HEK293T (cell line): ENCODE measurements at regions not wholly inside any gene's neighbourhood (a gene's known extent, or its start where the extent isn't known, plus 50 kb on each side); places are given as distances from the start of the nearest gene placed in this dataset.
"Not testable (repeated sequence)": the region's sequence is repeated elsewhere in the genome, so short reads cannot be mapped to it uniquely, and the experiment has no call there.

Source experiments
- CTCF ChIA-PET: fragments of 350-600 bp; formaldehyde crosslinking; extraction: SDS; loops from one replicate; lab custom pipeline; 2021; ENCODE audit warnings: antibody characterized with exemption, inconsistent platforms; lab: Yijun Ruan, JAX
- POLR2A ChIA-PET: fragments of 350-600 bp; formaldehyde crosslinking; extraction: SDS; loops from one replicate; lab custom pipeline; 2020; ENCODE audit warnings: antibody characterized with exemption, inconsistent platforms; lab: Yijun Ruan, JAX
- DNase-seq: peaks from one replicate; pipeline ENCODE4 v3.0.0; 2012; ENCODE audit warnings: mixed read lengths; ENCODE audit errors: extremely low spot score
- ARNT ChIP-seq: fragments of 450-650 bp; IDR thresholded peaks from 2 replicates; pipeline ENCODE4 v1.6.1; 2017; ENCODE audit warnings: mild to moderate bottlenecking
- BHLHE40 ChIP-seq: fragments of 450-650 bp; IDR thresholded peaks from 2 replicates; pipeline ENCODE4 v1.6.1; 2016; ENCODE audit warnings: mild to moderate bottlenecking, moderate library complexity, borderline replicate concordance
- CTBP1 ChIP-seq: fragments of 450-650 bp; IDR thresholded peaks from 2 replicates; pipeline ENCODE4 v1.6.1; 2016; ENCODE audit warnings: borderline replicate concordance
- ELF4 ChIP-seq: fragments of 450-650 bp; IDR thresholded peaks from 2 replicates; pipeline ENCODE4 v1.6.1; 2017; ENCODE audit warnings: antibody characterized with exemption
- FOXA1 ChIP-seq: fragments of 450-650 bp; IDR thresholded peaks from 2 replicates; pipeline ENCODE4 v1.6.1; 2016; ENCODE audit warnings: mild to moderate bottlenecking
- FOXK2 ChIP-seq: fragments of 450-650 bp; IDR thresholded peaks from 2 replicates; pipeline ENCODE4 v1.6.1; 2016; ENCODE audit warnings: mild to moderate bottlenecking
- FOXM1 ChIP-seq: fragments of 450-650 bp; IDR thresholded peaks from 2 replicates; pipeline ENCODE4 v1.6.1; 2017; ENCODE audit warnings: mild to moderate bottlenecking, borderline replicate concordance
- HDGF ChIP-seq: fragments of 450-650 bp; IDR thresholded peaks from 2 replicates; pipeline ENCODE4 v1.6.1; 2017; ENCODE audit warnings: antibody characterized with exemption, borderline replicate concordance
- L3MBTL2 ChIP-seq: fragments of 450-650 bp; conservative IDR thresholded peaks from 2 replicates; pipeline ENCODE4 v1.6.1; 2016; ENCODE audit warnings: mild to moderate bottlenecking
- LEF1 ChIP-seq: fragments of 450-650 bp; IDR thresholded peaks from 2 replicates; pipeline ENCODE4 v1.6.1; 2017; ENCODE audit warnings: mild to moderate bottlenecking, borderline replicate concordance
- NFRKB ChIP-seq: fragments of 450-650 bp; IDR thresholded peaks from 2 replicates; pipeline ENCODE4 v1.6.1; 2016; ENCODE audit warnings: mild to moderate bottlenecking, moderate library complexity
- SP1 ChIP-seq: fragments of 450-650 bp; IDR thresholded peaks from 2 replicates; pipeline ENCODE4 v1.6.1; 2017
- SUZ12 ChIP-seq: fragments of 450-650 bp; IDR thresholded peaks from 2 replicates; pipeline ENCODE4 v1.6.1; 2016; ENCODE audit warnings: mild to moderate bottlenecking
- TARDBP ChIP-seq: fragments of 450-650 bp; IDR thresholded peaks from 2 replicates; pipeline ENCODE4 v1.6.1; 2016
- ZNF384 ChIP-seq: fragments of 450-650 bp; IDR thresholded peaks from 2 replicates; pipeline ENCODE4 v1.6.1; 2016
- TF ChIP-seq, protein P1 (sequence below): fragments of 450-650 bp; IDR thresholded peaks from 2 replicates; pipeline ENCODE4 v1.6.1; 2016

DNA sequence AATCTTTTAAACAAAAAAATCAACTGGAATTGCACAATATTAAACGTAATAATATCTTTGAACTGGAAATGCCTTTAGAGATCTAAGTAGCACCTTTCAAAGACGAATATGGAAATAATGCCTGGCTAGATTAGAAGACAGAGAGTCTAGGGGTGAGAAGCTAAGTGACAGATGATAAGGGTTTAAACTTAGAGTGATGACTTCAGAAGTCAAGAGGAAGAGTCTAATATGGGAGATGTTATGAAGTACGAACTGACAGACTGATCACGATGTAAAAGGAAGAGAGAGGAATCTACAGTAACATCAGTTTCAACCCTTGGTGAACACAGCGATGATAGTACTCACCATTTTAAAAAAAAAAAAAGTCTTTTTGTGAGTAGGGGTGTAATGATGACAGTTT, 57.9 kb downstream of the HINT1 start:
- TF ChIP-seq CTBP1 = no peak
- CTCF ChIA-PET = interaction anchor here (0.7 kb wide), 1 partner anchor 1339 kb away, joined by 4 read pairs; no protein-coding TSS in a partner anchor
- POLR2A ChIA-PET = no interaction called here
- no peak for DNase-seq

DNA sequence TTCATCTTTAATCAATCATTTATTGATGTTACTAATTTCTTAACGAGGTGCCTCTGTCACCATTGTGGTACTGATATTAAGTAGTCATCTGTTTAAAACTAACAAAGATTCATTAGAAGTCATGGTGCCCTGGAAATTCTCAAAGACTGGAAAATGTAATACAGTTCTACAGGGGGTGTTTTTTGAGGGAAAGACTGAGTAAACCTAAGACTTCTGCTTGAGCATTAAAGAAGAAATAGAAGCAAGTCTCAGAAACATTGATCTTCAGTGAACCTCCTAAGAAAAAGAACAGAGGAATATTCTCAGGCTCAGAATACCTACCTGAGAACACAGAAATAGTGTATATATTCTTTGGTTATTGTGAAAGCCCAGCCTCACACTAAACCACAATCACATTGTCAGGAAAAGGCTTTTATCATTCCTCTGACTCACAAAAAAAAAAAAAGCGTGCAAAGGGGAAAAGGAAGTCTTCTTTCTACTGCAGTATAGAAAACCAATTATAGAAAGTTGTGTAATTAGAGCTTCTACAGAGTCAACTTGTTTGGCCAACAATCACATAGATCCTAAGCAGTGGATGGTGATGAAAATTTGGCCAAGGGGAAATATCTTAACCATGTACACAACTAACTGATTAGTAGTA, 60.8 kb downstream of the HINT1 start:
- no peak for TF ChIP-seq FOXK2
- TF ChIP-seq BHLHE40 = no peak
- TF ChIP-seq TARDBP = no peak
- TF ChIP-seq LEF1 = no peak
- no peak for TF ChIP-seq HDGF
- TF ChIP-seq, protein P1, sequence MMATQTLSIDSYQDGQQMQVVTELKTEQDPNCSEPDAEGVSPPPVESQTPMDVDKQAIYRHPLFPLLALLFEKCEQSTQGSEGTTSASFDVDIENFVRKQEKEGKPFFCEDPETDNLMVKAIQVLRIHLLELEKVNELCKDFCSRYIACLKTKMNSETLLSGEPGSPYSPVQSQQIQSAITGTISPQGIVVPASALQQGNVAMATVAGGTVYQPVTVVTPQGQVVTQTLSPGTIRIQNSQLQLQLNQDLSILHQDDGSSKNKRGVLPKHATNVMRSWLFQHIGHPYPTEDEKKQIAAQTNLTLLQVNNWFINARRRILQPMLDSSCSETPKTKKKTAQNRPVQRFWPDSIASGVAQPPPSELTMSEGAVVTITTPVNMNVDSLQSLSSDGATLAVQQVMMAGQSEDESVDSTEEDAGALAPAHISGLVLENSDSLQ = no peak
- no peak for TF ChIP-seq SP1
- no peak for TF ChIP-seq ZNF384
- TF ChIP-seq CTBP1 = no peak
- DNase-seq = no peak
- ChIA-PET POLR2A (no interaction called here), CTCF (no interaction called here)

DNA sequence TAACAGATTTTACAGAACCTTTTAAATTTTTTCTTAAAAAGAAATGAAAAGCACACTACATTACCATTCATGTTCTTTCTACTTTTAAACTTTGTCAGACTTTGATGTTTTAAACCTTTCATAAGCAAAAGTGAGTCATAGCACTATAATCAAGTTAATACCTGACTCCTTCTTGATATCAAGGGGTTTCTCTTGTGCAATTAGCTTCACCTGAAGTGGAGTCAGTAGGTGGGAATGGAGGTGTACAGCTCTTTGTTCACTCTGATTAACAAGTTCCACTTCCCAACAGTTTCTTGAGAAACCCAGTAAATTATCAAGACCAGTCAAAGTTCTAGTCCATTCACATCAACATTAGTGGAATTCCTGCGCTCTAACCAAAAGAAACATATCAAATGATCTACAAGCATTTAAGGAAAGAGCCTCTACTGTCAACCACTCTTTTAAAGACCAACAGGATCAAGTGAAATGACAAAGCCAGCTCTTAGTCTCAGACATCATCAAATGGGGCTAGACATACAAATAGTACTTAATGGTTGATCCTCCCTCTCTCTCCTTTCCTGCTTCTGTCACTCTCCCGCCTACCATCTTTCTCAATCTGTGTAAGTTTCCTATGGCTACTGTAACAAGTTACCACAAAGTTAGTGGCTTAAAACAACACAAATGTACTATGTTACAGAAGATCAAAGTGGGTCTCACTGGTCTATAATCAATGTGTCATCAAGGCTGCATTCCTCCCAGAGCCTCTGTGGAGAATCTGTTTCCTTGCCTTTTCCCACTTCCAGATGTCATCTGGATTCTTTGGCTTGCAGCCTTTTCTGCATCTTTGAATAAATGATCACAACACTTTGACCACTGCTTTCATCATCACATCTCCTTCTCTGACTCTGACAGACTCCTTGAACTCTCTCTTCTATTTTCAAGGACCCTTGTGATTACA, 68.0 kb downstream of the HINT1 start:
- ChIA-PET CTCF (no interaction called here), POLR2A (no interaction called here)
- no peak for DNase-seq
- no peak for TF ChIP-seq SP1
- no peak for TF ChIP-seq CTBP1
- TF ChIP-seq HDGF = no peak
- TF ChIP-seq, protein P1 = no peak
- no peak for TF ChIP-seq FOXK2
- no peak for TF ChIP-seq ELF4
- no peak for TF ChIP-seq BHLHE40
- TF ChIP-seq TARDBP = no peak
- TF ChIP-seq FOXM1 = no peak
- no peak for TF ChIP-seq ZNF384
- no peak for TF ChIP-seq L3MBTL2
- TF ChIP-seq SUZ12 = no peak

DNA sequence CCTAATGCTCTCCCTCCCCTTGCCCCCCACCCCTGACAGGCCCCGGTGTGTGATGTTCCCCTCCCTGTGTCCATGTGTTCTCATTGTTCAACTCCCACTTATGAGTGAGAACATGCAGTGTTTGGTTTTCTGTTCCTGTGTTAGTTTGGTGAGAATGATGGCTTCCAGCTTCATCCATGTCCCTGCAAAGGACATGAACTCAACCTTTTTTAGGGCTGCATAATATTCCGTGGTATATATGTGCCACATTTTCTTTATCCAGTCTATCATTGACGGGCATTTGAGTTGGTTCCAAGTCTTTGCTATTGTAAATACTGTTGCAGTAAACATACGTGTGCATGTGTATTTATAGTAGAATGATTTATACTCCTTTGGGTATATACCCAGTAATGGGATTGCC, 69.5 kb downstream of the HINT1 start:
- POLR2A ChIA-PET, CTCF ChIA-PET, DNase-seq: not testable (repeated sequence)

DNA sequence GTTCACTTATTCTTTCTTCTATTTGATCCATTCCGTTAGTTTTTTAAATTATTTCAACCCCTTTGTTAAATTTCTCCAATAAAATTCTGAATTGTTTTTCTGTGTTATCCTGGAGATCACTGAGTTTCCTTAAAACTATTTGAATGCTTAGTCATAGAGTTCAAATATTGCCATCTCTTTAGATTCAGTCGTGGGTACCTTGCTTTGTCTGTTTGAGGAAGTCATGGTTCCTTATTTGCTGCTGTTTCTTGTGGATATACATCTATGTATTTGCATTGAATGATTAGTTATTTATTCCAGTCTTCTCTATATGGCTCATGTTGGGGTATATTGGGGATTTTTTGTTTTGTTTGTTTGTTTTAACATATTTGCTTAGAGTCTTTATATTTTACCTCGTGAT, 80.6 kb downstream of the HINT1 start:
- ChIA-PET CTCF (no interaction called here), POLR2A (no interaction called here)
- no peak for DNase-seq
- no peak for TF ChIP-seq SP1
- TF ChIP-seq FOXA1 = no peak
- no peak for TF ChIP-seq ELF4
- no peak for TF ChIP-seq LEF1
- TF ChIP-seq FOXM1 = no peak
- TF ChIP-seq, protein P1 = no peak
- no peak for TF ChIP-seq NFRKB
- TF ChIP-seq TARDBP = no peak
- no peak for TF ChIP-seq SUZ12
- no peak for TF ChIP-seq FOXK2
- no peak for TF ChIP-seq ZNF384
- TF ChIP-seq CTBP1 = no peak
- no peak for TF ChIP-seq HDGF

DNA sequence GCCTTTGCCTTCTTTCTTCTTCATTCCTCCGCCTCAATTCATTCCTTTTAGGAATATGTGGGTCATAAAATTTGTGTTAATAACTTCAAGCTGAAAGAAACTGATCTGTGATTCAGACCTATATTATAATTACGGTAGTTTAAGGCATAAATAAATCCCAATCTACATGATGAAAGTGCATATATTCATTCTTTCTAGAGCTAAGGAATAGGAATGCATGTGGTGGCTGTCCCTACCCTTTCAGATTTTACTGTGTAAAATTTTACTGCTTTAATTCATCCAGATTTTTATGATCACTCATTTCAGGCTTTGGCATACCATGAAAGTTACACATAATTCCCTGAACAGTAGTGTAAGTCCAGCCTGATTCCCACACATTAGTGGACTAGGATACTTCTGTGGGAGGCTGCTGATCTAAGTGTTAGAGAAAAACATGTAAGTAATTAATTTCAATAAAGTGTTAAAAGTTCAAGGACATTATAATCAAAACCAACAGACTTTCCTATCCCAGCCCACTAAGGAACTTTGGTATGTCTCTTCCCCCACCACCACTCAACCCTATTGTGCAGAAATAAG, 83.1 kb downstream of the HINT1 start:
- TF ChIP-seq ARNT = no peak
- TF ChIP-seq HDGF = no peak
- CTCF ChIA-PET = no interaction called here

More for the DNA sequence above, 83.1 kb downstream of the HINT1 start:
- POLR2A ChIA-PET = no interaction called here
- no peak for DNase-seq
